SK-N-SH (cell line): ENCODE measurements at regions not wholly inside any gene's neighbourhood (a gene's known extent, or its start where the extent isn't known, plus 50 kb on each side); places are given as distances from the start of the nearest gene placed in this dataset.

Experiments used
- CTCF ChIA-PET: fragments of 300-600, 350-600 bp; formaldehyde crosslinking; extraction: SDS; loops from one replicate; lab custom pipeline; 2021; lab: Yijun Ruan, JAX
- POLR2A ChIA-PET: fragments of 350-600 bp; sonication (Branson Sonifier 250); formaldehyde crosslinking; extraction: SDS; loops from one replicate; lab custom pipeline; 2020; ENCODE audit warnings: antibody characterized with exemption, inconsistent platforms; lab: Yijun Ruan, JAX
- DNase-seq: peaks from one replicate; pipeline ENCODE4 v3.0.0; 2012
- H2AFZ ChIP-seq: fragments of 200-600 bp; sonication (generic); 2 replicates; pipeline ENCODE4 v1.8.1; 2016; ENCODE audit warnings: antibody characterized with exemption, mild to moderate bottlenecking, low read depth
- H3F3A ChIP-seq: fragments of 200-600 bp; sonication (generic); replicated peaks from 2 replicates; pipeline ENCODE3; 2016; ENCODE audit warnings: antibody characterized with exemption, mild to moderate bottlenecking; ENCODE audit not compliant: insufficient read depth
- H3K27ac ChIP-seq, 2 experiments: fragments of 200-500 bp in 1 of 2; fragments of 200-600 bp in 1 of 2; sonication (Bioruptor generic) in 1 of 2; sonication (generic), shearing (Covaris generic) in 1 of 2; 2 replicates each; pipeline versions ENCODE4 v1.5.1 to v1.6.1; 2014 to 2016; ENCODE audit warnings: low read depth in 2 of 2, inconsistent platforms in 1 of 2, low read length in 1 of 2, mild to moderate bottlenecking in 1 of 2, mixed read lengths in 1 of 2
- H3K27me3 ChIP-seq: fragments of 200-600 bp; sonication (generic), shearing (Covaris generic); 2 replicates; pipeline ENCODE4 v1.6.1; 2016; ENCODE audit warnings: mixed run types; ENCODE audit not compliant: insufficient read depth
- H3K36me3 ChIP-seq, 2 experiments: fragments of 200-500 bp in 1 of 2; fragments of 200-600 bp in 1 of 2; sonication (Bioruptor generic) in 1 of 2; sonication (generic) in 1 of 2; replicated peaks in 1 of 2; 2 replicates each; pipeline versions ENCODE3 to v1.5.1; 2014 to 2016; ENCODE audit warnings: low read length in 1 of 2, mild to moderate bottlenecking in 1 of 2; ENCODE audit not compliant: insufficient read depth in 2 of 2, control insufficient read depth in 1 of 2
- H3K4me1 ChIP-seq, 2 experiments: fragments of 200-500 bp in 1 of 2; fragments of 200-600 bp in 1 of 2; sonication (Bioruptor generic) in 1 of 2; sonication (generic), shearing (Covaris generic) in 1 of 2; 2 replicates each; pipeline versions ENCODE4 v1.5.1 to v1.6.1; 2014 to 2016; ENCODE audit warnings: low read depth in 1 of 2, low read length in 1 of 2, mixed run types in 1 of 2; ENCODE audit not compliant: insufficient read depth in 2 of 2, control insufficient read depth in 1 of 2
- H3K4me2 ChIP-seq: fragments of 200-600 bp; sonication (generic), shearing (Covaris generic); 2 replicates; pipeline ENCODE4 v1.6.1; 2017; ENCODE audit warnings: mixed run types
- H3K4me3 ChIP-seq, 2 experiments: fragments of 200-500 bp in 1 of 2; fragments of 200-600 bp in 1 of 2; sonication (Bioruptor generic) in 1 of 2; sonication (generic), shearing (Covaris generic) in 1 of 2; 2 replicates each; pipeline versions ENCODE4 v1.5.1 to v1.8.1; 2014 to 2016; ENCODE audit warnings: low read depth in 2 of 2, inconsistent platforms in 1 of 2, low read length in 1 of 2, mild to moderate bottlenecking in 1 of 2, mixed read lengths in 1 of 2, moderate library complexity in 1 of 2
- H3K79me2 ChIP-seq: fragments of 200-600 bp; sonication (generic); 2 replicates; pipeline ENCODE4 v1.8.1; 2017; ENCODE audit warnings: mild to moderate bottlenecking; ENCODE audit not compliant: insufficient read depth
- H3K9ac ChIP-seq: fragments of 200-600 bp; sonication (generic); 2 replicates; pipeline ENCODE4 v1.6.1; 2017; ENCODE audit warnings: mixed run types
- H3K9me2 ChIP-seq: fragments of 200-600 bp; sonication (generic); 2 replicates; pipeline ENCODE4 v1.6.1; 2017; ENCODE audit warnings: mixed run types
- H3K9me3 ChIP-seq: fragments of 200-600 bp; sonication (generic); 2 replicates; pipeline ENCODE4 v1.6.1; 2017; ENCODE audit warnings: mixed run types, mild to moderate bottlenecking, moderate library complexity
- H4K20me1 ChIP-seq: fragments of 200-600 bp; sonication (generic); 2 replicates; pipeline ENCODE4 v1.6.1; 2017; ENCODE audit warnings: mild to moderate bottlenecking, mixed run types; ENCODE audit not compliant: insufficient read depth
- EZH2phosphoT487 ChIP-seq: fragments of 200-600 bp; sonication (generic); IDR thresholded peaks from 2 replicates; pipeline ENCODE4 v1.6.1; 2017; ENCODE audit warnings: low read depth, mixed run types, mild to moderate bottlenecking, antibody characterized with exemption, moderate library complexity, borderline replicate concordance
- FOSL2 ChIP-seq: IDR thresholded peaks from 2 replicates; pipeline ENCODE4 v1.4.0; 2012; ENCODE audit warnings: low read depth, mild to moderate bottlenecking, moderate library complexity, borderline replicate concordance
- FOXJ3 ChIP-seq: sonication (generic); formaldehyde crosslinking; IDR thresholded peaks from 2 replicates; pipeline ENCODE4 v1.5.1; 2020; ENCODE audit warnings: mild to moderate bottlenecking, missing genetic modification reagents
- GATA2 ChIP-seq: sonication (generic); formaldehyde crosslinking; IDR thresholded peaks from 2 replicates; pipeline ENCODE4 v1.5.0; 2020; ENCODE audit warnings: mild to moderate bottlenecking, missing genetic modification reagents
- JUND ChIP-seq: IDR thresholded peaks from 2 replicates; pipeline ENCODE4 v1.4.0; 2012
- MAX ChIP-seq: IDR thresholded peaks from 2 replicates; pipeline ENCODE4 v1.4.0; 2012; ENCODE audit warnings: low read depth
- MEF2A ChIP-seq: IDR thresholded peaks from 2 replicates; pipeline ENCODE4 v1.4.0; 2012; ENCODE audit warnings: low read depth, borderline replicate concordance
- NFIC ChIP-seq: IDR thresholded peaks from 2 replicates; pipeline ENCODE4 v1.4.0; 2012; ENCODE audit warnings: borderline replicate concordance
- NRF1 ChIP-seq: IDR thresholded peaks from 2 replicates; pipeline ENCODE4 v1.6.1; 2012; ENCODE audit warnings: low read depth, mild to moderate bottlenecking, low read length
- PBX3 ChIP-seq: IDR thresholded peaks from 2 replicates; pipeline ENCODE4; 2012
- POLR2AphosphoS5 ChIP-seq: IDR thresholded peaks from 2 replicates; pipeline ENCODE4 v1.6.1; 2012; ENCODE audit warnings: low read depth, low read length
- REST ChIP-seq: IDR thresholded peaks from 2 replicates; pipeline ENCODE4 v1.6.1; 2012; ENCODE audit warnings: mild to moderate bottlenecking, low read depth, low read length, moderate library complexity
- RXRA ChIP-seq: IDR thresholded peaks from 2 replicates; pipeline ENCODE4 v1.4.0; 2012; ENCODE audit warnings: low read depth, mild to moderate bottlenecking, borderline replicate concordance
- SIN3A ChIP-seq: IDR thresholded peaks from 2 replicates; pipeline ENCODE4 v1.6.1; 2012; ENCODE audit warnings: low read depth, mild to moderate bottlenecking, low read length, moderate library complexity, borderline replicate concordance
- TEAD4 ChIP-seq: IDR thresholded peaks from 2 replicates; pipeline ENCODE4 v1.4.0; 2012; ENCODE audit warnings: mild to moderate bottlenecking, borderline replicate concordance; ENCODE audit not compliant: insufficient read depth
- USF1 ChIP-seq: IDR thresholded peaks from 2 replicates; pipeline ENCODE4 v1.4.0; 2012; ENCODE audit warnings: low read depth, borderline replicate concordance
- YY1 ChIP-seq: IDR thresholded peaks from 2 replicates; pipeline ENCODE4 v1.4.0; 2012; ENCODE audit warnings: low read depth, mild to moderate bottlenecking
- ZBTB33 ChIP-seq: IDR thresholded peaks from 2 replicates; pipeline ENCODE4 v1.4.0; 2012; ENCODE audit warnings: low read depth, borderline replicate concordance
- WGBS: methylation state at CpG from one replicate; pipeline ENCODE4 v1.1.6; 2017; ENCODE audit warnings: low lambda C conversion rate; 5-methylcytosine and 5-hydroxymethylcytosine counted together

- Histone ChIP-seq H3K27ac (no peak overlapping the region), H3K4me1 (no peaks in the 10 kb centered on the region), H4K20me1 (no peaks in the 10 kb centered on the region), H3K9ac (no peak overlapping the region), H3K79me2 (no peaks in the 10 kb centered on the region), H3F3A (no peaks in the 10 kb centered on the region), H3K9me3 (no peaks in the 10 kb centered on the region), H2AFZ (no peak overlapping the region), H3K4me2 (no peak overlapping the region), H3K4me3 (no peak overlapping the region), H3K36me3 (no peaks in the 10 kb centered on the region), H3K9me2 (0 out of 2 replicates have a peak, but pooled peaks cover 3% of the 10 kb centered on the region), H3K27me3 (no peaks in the 10 kb centered on the region)
- TF ChIP-seq FOXJ3 (CRISPR knock-in tag) = no peak
- TF ChIP-seq NRF1 = no peak
- no peak for TF ChIP-seq ZBTB33
- TF ChIP-seq EZH2phosphoT487 = no peak
- no peak for TF ChIP-seq NFIC
- no peak for TF ChIP-seq MAX
- no peak for TF ChIP-seq YY1
- no peak for TF ChIP-seq TEAD4
- TF ChIP-seq RXRA = no peak
- TF ChIP-seq FOSL2 = no peak
- no peak for DNase-seq
- CTCF ChIA-PET = no interaction called here
- POLR2A ChIA-PET = no interaction called here
- WGBS = 3% methylated on average over 3 of the region's 3 CpGs
These were observed 521.6 kb upstream of the IMPG1 start for GRCh38 chr6:76594109-76594508.

GRCh38 chr6:76593668-76594067, 521.2 kb upstream of the IMPG1 start:
- Histone ChIP-seq H3K79me2 (no peaks in the 10 kb centered on the region), H3K9me2 (0 out of 2 replicates have a peak, but pooled peaks cover 3% of the 10 kb centered on the region), H3K9me3 (no peaks in the 10 kb centered on the region), H3K4me2 (no peak overlapping the region), H3K4me3 (no peak overlapping the region), H4K20me1 (no peaks in the 10 kb centered on the region), H3K4me1 (no peaks in the 10 kb centered on the region), H3K27me3 (no peaks in the 10 kb centered on the region), H3K27ac (no peak overlapping the region), H3F3A (no peaks in the 10 kb centered on the region), H3K9ac (no peak overlapping the region), H2AFZ (no peak overlapping the region), H3K36me3 (no peaks in the 10 kb centered on the region)
- CTCF ChIA-PET = no interaction called here
- 0% methylated on average over 2 of the region's 3 CpGs for WGBS
- no peak for DNase-seq
- POLR2A ChIA-PET = no interaction called here
- TF ChIP-seq FOSL2 (no peak), POLR2AphosphoS5 (no peak), JUND (no peak), PBX3 (no peak), REST (no peak), TEAD4 (no peak), ZBTB33 (no peak), SIN3A (no peak), USF1 (no peak), MEF2A (no peak), GATA2 (no peak)
